ENCODE measurements at regions not wholly inside any gene's neighbourhood (a gene's known extent, or its start where the extent isn't known, plus 50 kb on each side); places are given as distances from the start of the nearest gene placed in this dataset.

GRCh38 chr11:97414801-97415200 lies 1025.0 kb downstream of the JRKL start:
- intact Hi-C loops (cut with micrococcal nuclease) (no loop called here), dilution Hi-C loops (cut with MboI; ENCODE audit: extremely low pct_ligation_motif_present, low sequenced_read_pairs) (no loop called here)
- H3K9ac ChIP-seq (replicated peaks; ENCODE audit: extremely low read depth, insufficient read depth, low read length) = no peak overlapping the region
- no peak overlapping the region for H3K4me2 ChIP-seq (ENCODE audit: insufficient read depth, low read length)
- TF ChIP-seq CTCF (IDR thresholded peaks at IDR 0.05; ENCODE audit: extremely low read depth in 1 of 2, insufficient read depth in 1 of 2, low read depth in 1 of 2, low read length in 2 of 2) = no peak
- TF ChIP-seq FOS (IDR thresholded peaks at IDR 0.05; ENCODE audit: borderline replicate concordance, insufficient read depth, low read length) = no peak
- no peak for TF ChIP-seq MYC (IDR thresholded peaks at IDR 0.05; ENCODE audit: low read depth, low read length)
- TF ChIP-seq GATA2 (IDR thresholded peaks at IDR 0.05; ENCODE audit: insufficient read depth, insufficient read length, low read depth, low read length) = no peak
- TF ChIP-seq MAX (IDR thresholded peaks at IDR 0.05; ENCODE audit: insufficient read depth, insufficient read length) = no peak
- no peak for TF ChIP-seq POLR2AphosphoS5 (IDR thresholded peaks at IDR 0.05; ENCODE audit: insufficient read depth, low read depth, low read length)
- no peak for TF ChIP-seq JUN (IDR thresholded peaks at IDR 0.05; ENCODE audit: borderline replicate concordance, insufficient read depth, insufficient read length, low read depth)
- no peak for TF ChIP-seq EZH2 (IDR thresholded peaks at IDR 0.05; ENCODE audit: borderline replicate concordance, low read depth, low read length, severe bottlenecking)
- TF ChIP-seq POLR2A (IDR thresholded peaks at IDR 0.05; ENCODE audit: low read depth, low read length) = no peak
- H4K20me1 ChIP-seq (replicated peaks; ENCODE audit: control insufficient read depth, extremely low read depth, insufficient read depth, low read length) = no peaks in the 10 kb centered on the region
- DNase-seq (ENCODE audit: low read depth, low spot score) (no peak), FAIRE-seq (no peak)
- BruUV-seq (replicated peaks) = no TSS peak
- H3K9me3 ChIP-seq (replicated peaks; ENCODE audit: control insufficient read depth, insufficient read depth, low read length) = peaks cover under 1% of the 10 kb centered on the region
- no peaks in the 10 kb centered on the region for H3K27me3 ChIP-seq (ENCODE audit: control insufficient read depth in 2 of 2, insufficient read depth in 2 of 2, low read length in 2 of 2)
- H3K27ac ChIP-seq (ENCODE audit: insufficient read depth, low read depth, low read length) = no peak overlapping the region
- H3K9me1 ChIP-seq (replicated peaks; ENCODE audit: control insufficient read depth, extremely low read depth, insufficient read depth, low read length) = no peaks in the 10 kb centered on the region
- no peaks in the 10 kb centered on the region for H3K79me2 ChIP-seq (ENCODE audit: control insufficient read depth, insufficient read depth, low read length)
- ChIA-PET CTCF (no interaction called here), POLR2A (no interaction called here)
- H3K4me3 ChIP-seq (replicated peaks in 1 of 3; ENCODE audit: insufficient read depth in 1 of 3, low read depth in 1 of 3, low read length in 3 of 3) = no peak overlapping the region
- no peak overlapping the region for H2AFZ ChIP-seq (ENCODE audit: low read depth, low read length)
- no peaks in the 10 kb centered on the region for H3K4me1 ChIP-seq (ENCODE audit: control insufficient read depth, extremely low read depth, insufficient read depth, low read length)
- no peaks in the 10 kb centered on the region for H3K36me3 ChIP-seq (ENCODE audit: control insufficient read depth in 2 of 2, extremely low read depth in 1 of 2, insufficient read depth in 2 of 2, low read length in 2 of 2)

Data from endothelial cell of umbilical vein (primary cell).